SK-N-SH (cell line): ENCODE measurements at regions not wholly inside any gene's neighbourhood (a gene's known extent, or its start where the extent isn't known, plus 50 kb on each side); places are given as distances from the start of the nearest gene placed in this dataset.

ENCODE experiments used
- CTCF ChIA-PET: fragments of 300-600, 350-600 bp; formaldehyde crosslinking; extraction: SDS; loops from one replicate; lab custom pipeline; 2021; lab: Yijun Ruan, JAX
- POLR2A ChIA-PET: fragments of 350-600 bp; sonication (Branson Sonifier 250); formaldehyde crosslinking; extraction: SDS; loops from one replicate; lab custom pipeline; 2020; ENCODE audit warnings: antibody characterized with exemption, inconsistent platforms; lab: Yijun Ruan, JAX
- DNase-seq: peaks from one replicate; pipeline ENCODE4 v3.0.0; 2012
- H2AFZ ChIP-seq: fragments of 200-600 bp; sonication (generic); 2 replicates; pipeline ENCODE4 v1.8.1; 2016; ENCODE audit warnings: antibody characterized with exemption, mild to moderate bottlenecking, low read depth
- H3F3A ChIP-seq: fragments of 200-600 bp; sonication (generic); replicated peaks from 2 replicates; pipeline ENCODE3; 2016; ENCODE audit warnings: antibody characterized with exemption, mild to moderate bottlenecking; ENCODE audit not compliant: insufficient read depth
- H3K27ac ChIP-seq, 2 experiments: fragments of 200-500 bp in 1 of 2; fragments of 200-600 bp in 1 of 2; sonication (Bioruptor generic) in 1 of 2; sonication (generic), shearing (Covaris generic) in 1 of 2; 2 replicates each; pipeline versions ENCODE4 v1.5.1 to v1.6.1; 2014 to 2016; ENCODE audit warnings: low read depth in 2 of 2, inconsistent platforms in 1 of 2, low read length in 1 of 2, mild to moderate bottlenecking in 1 of 2, mixed read lengths in 1 of 2
- H3K27me3 ChIP-seq: fragments of 200-600 bp; sonication (generic), shearing (Covaris generic); 2 replicates; pipeline ENCODE4 v1.6.1; 2016; ENCODE audit warnings: mixed run types; ENCODE audit not compliant: insufficient read depth
- H3K36me3 ChIP-seq, 2 experiments: fragments of 200-500 bp in 1 of 2; fragments of 200-600 bp in 1 of 2; sonication (Bioruptor generic) in 1 of 2; sonication (generic) in 1 of 2; replicated peaks in 1 of 2; 2 replicates each; pipeline versions ENCODE3 to v1.5.1; 2014 to 2016; ENCODE audit warnings: low read length in 1 of 2, mild to moderate bottlenecking in 1 of 2; ENCODE audit not compliant: insufficient read depth in 2 of 2, control insufficient read depth in 1 of 2
- H3K4me1 ChIP-seq, 2 experiments: fragments of 200-500 bp in 1 of 2; fragments of 200-600 bp in 1 of 2; sonication (Bioruptor generic) in 1 of 2; sonication (generic), shearing (Covaris generic) in 1 of 2; 2 replicates each; pipeline versions ENCODE4 v1.5.1 to v1.6.1; 2014 to 2016; ENCODE audit warnings: low read depth in 1 of 2, low read length in 1 of 2, mixed run types in 1 of 2; ENCODE audit not compliant: insufficient read depth in 2 of 2, control insufficient read depth in 1 of 2
- H3K4me2 ChIP-seq: fragments of 200-600 bp; sonication (generic), shearing (Covaris generic); 2 replicates; pipeline ENCODE4 v1.6.1; 2017; ENCODE audit warnings: mixed run types
- H3K4me3 ChIP-seq, 2 experiments: fragments of 200-500 bp in 1 of 2; fragments of 200-600 bp in 1 of 2; sonication (Bioruptor generic) in 1 of 2; sonication (generic), shearing (Covaris generic) in 1 of 2; 2 replicates each; pipeline versions ENCODE4 v1.5.1 to v1.8.1; 2014 to 2016; ENCODE audit warnings: low read depth in 2 of 2, inconsistent platforms in 1 of 2, low read length in 1 of 2, mild to moderate bottlenecking in 1 of 2, mixed read lengths in 1 of 2, moderate library complexity in 1 of 2
- H3K79me2 ChIP-seq: fragments of 200-600 bp; sonication (generic); 2 replicates; pipeline ENCODE4 v1.8.1; 2017; ENCODE audit warnings: mild to moderate bottlenecking; ENCODE audit not compliant: insufficient read depth
- H3K9ac ChIP-seq: fragments of 200-600 bp; sonication (generic); 2 replicates; pipeline ENCODE4 v1.6.1; 2017; ENCODE audit warnings: mixed run types
- H3K9me2 ChIP-seq: fragments of 200-600 bp; sonication (generic); 2 replicates; pipeline ENCODE4 v1.6.1; 2017; ENCODE audit warnings: mixed run types
- H3K9me3 ChIP-seq: fragments of 200-600 bp; sonication (generic); 2 replicates; pipeline ENCODE4 v1.6.1; 2017; ENCODE audit warnings: mixed run types, mild to moderate bottlenecking, moderate library complexity
- H4K20me1 ChIP-seq: fragments of 200-600 bp; sonication (generic); 2 replicates; pipeline ENCODE4 v1.6.1; 2017; ENCODE audit warnings: mild to moderate bottlenecking, mixed run types; ENCODE audit not compliant: insufficient read depth
- CHD2 ChIP-seq: fragments of 150-350 bp; IDR thresholded peaks from 2 replicates; pipeline ENCODE4 v1.6.1; 2018; ENCODE audit warnings: low read length; ENCODE audit not compliant: partially characterized antibody
- CTCF ChIP-seq: fragments of 200-600 bp; sonication (generic); IDR thresholded peaks from 2 replicates; pipeline ENCODE4 v1.6.1; 2017; ENCODE audit warnings: antibody characterized with exemption, mild to moderate bottlenecking, moderate library complexity
- EP300 ChIP-seq, 2 experiments: IDR thresholded peaks; 2 replicates each; pipeline versions ENCODE4 v1.4.0 to v1.6.1; 2012; ENCODE audit warnings: borderline replicate concordance in 1 of 2, low read depth in 1 of 2, low read length in 1 of 2
- EZH2phosphoT487 ChIP-seq: fragments of 200-600 bp; sonication (generic); IDR thresholded peaks from 2 replicates; pipeline ENCODE4 v1.6.1; 2017; ENCODE audit warnings: low read depth, mixed run types, mild to moderate bottlenecking, antibody characterized with exemption, moderate library complexity, borderline replicate concordance
- FOXJ3 ChIP-seq: sonication (generic); formaldehyde crosslinking; IDR thresholded peaks from 2 replicates; pipeline ENCODE4 v1.5.1; 2020; ENCODE audit warnings: mild to moderate bottlenecking, missing genetic modification reagents
- GABPA ChIP-seq: IDR thresholded peaks from 2 replicates; pipeline ENCODE4 v1.4.0; 2012; ENCODE audit warnings: low read depth, mild to moderate bottlenecking
- IRF3 ChIP-seq: fragments of 150-350 bp; IDR thresholded peaks from 2 replicates; pipeline ENCODE4 v1.6.1; 2016; ENCODE audit warnings: mild to moderate bottlenecking, low read depth, low read length
- JUND ChIP-seq: IDR thresholded peaks from 2 replicates; pipeline ENCODE4 v1.4.0; 2012
- RAD21 ChIP-seq: IDR thresholded peaks from 2 replicates; pipeline ENCODE4 v1.6.1; 2012; ENCODE audit warnings: mild to moderate bottlenecking, low read length
- RFX5 ChIP-seq: IDR thresholded peaks from 2 replicates; pipeline ENCODE4 v1.6.1; 2012; ENCODE audit warnings: mild to moderate bottlenecking, improper control_type of control experiment, low read length
- SMC3 ChIP-seq: IDR thresholded peaks from 2 replicates; pipeline ENCODE4 v1.6.1; 2012; ENCODE audit warnings: low read depth, low read length, improper control_type of control experiment
- TAF1 ChIP-seq: IDR thresholded peaks from 2 replicates; pipeline ENCODE4 v1.6.1; 2012; ENCODE audit warnings: low read depth, mild to moderate bottlenecking, low read length, moderate library complexity, borderline replicate concordance
- TEAD4 ChIP-seq: IDR thresholded peaks from 2 replicates; pipeline ENCODE4 v1.4.0; 2012; ENCODE audit warnings: mild to moderate bottlenecking, borderline replicate concordance; ENCODE audit not compliant: insufficient read depth
- USF1 ChIP-seq: IDR thresholded peaks from 2 replicates; pipeline ENCODE4 v1.4.0; 2012; ENCODE audit warnings: low read depth, borderline replicate concordance
- YY1 ChIP-seq: IDR thresholded peaks from 2 replicates; pipeline ENCODE4 v1.4.0; 2012; ENCODE audit warnings: low read depth, mild to moderate bottlenecking
- ZBTB33 ChIP-seq: IDR thresholded peaks from 2 replicates; pipeline ENCODE4 v1.4.0; 2012; ENCODE audit warnings: low read depth, borderline replicate concordance
- WGBS: methylation state at CpG from one replicate; pipeline ENCODE4 v1.1.6; 2017; ENCODE audit warnings: low lambda C conversion rate; 5-methylcytosine and 5-hydroxymethylcytosine counted together

GRCh38 chr3:8313560-8314267 lies 187.9 kb upstream of the LMCD1 start:
- H3K9me2 ChIP-seq: no peaks in the 10 kb centered on the region
- no peak overlapping the region for H3K27ac ChIP-seq
- H3K9ac ChIP-seq: no peak overlapping the region
- no peak overlapping the region for H3K4me2 ChIP-seq
- TF ChIP-seq RAD21 (no peak), RFX5 (no peak), FOXJ3 (CRISPR knock-in tag) (no peak), JUND (no peak), CTCF (no peak), USF1 (no peak), EZH2phosphoT487 (no peak), EP300 (IDR thresholded peaks at IDR 0.05; ENCODE audit: borderline replicate concordance in 1 of 2, low read depth in 1 of 2, low read length in 1 of 2) (no peak), ZBTB33 (no peak), YY1 (no peak), SMC3 (no peak), TEAD4 (no peak), CHD2 (no peak), TAF1 (no peak), IRF3 (no peak), GABPA (no peak)
- WGBS: 25% methylated on average over 5 of the region's 5 CpGs
- H2AFZ ChIP-seq: no peak overlapping the region
- no peaks in the 10 kb centered on the region for H4K20me1 ChIP-seq
- H3K4me1 ChIP-seq: peaks cover 9 to 15% of the 10 kb centered on the region in 2 experiments; a peak in 3 of 4 replicates
- H3K4me3 ChIP-seq: no peak overlapping the region
- H3K79me2 ChIP-seq: no peaks in the 10 kb centered on the region
- POLR2A ChIA-PET: no interaction called here
- H3F3A ChIP-seq: no peaks in the 10 kb centered on the region
- no peaks in the 10 kb centered on the region for H3K27me3 ChIP-seq
- DNase-seq: no peak
- no peaks in the 10 kb centered on the region for H3K9me3 ChIP-seq
- CTCF ChIA-PET: no interaction called here
- H3K36me3 ChIP-seq: no peaks in the 10 kb centered on the region
